Glutamatergic neuron (in vitro differentiated cells): ENCODE measurements at regions not wholly inside any gene's neighbourhood (a gene's known extent, or its start where the extent isn't known, plus 50 kb on each side); places are given as distances from the start of the nearest gene placed in this dataset.
"Not testable (repeated sequence)": the region's sequence is repeated elsewhere in the genome, so short reads cannot be mapped to it uniquely, and the experiment has no call there.

Experiments
- DNase-seq: peaks from one replicate; pipeline ENCODE4 v3.0.0; 2022
- H3K27ac Mint-ChIP-seq: one replicate; pipeline ENCODE4 v1.8.0; 2020; ENCODE audit warnings: mild to moderate bottlenecking, mixed read lengths, inconsistent platforms; ENCODE audit not compliant: unreplicated experiment
- H3K27me3 Mint-ChIP-seq: one replicate; pipeline ENCODE4 v1.8.0; 2020; ENCODE audit warnings: mild to moderate bottlenecking, moderate library complexity, mixed read lengths, inconsistent platforms; ENCODE audit not compliant: unreplicated experiment
- H3K36me3 Mint-ChIP-seq: one replicate; pipeline ENCODE4 v1.8.0; 2020; ENCODE audit warnings: mild to moderate bottlenecking, mixed read lengths, inconsistent platforms; ENCODE audit not compliant: unreplicated experiment
- H3K4me1 Mint-ChIP-seq: one replicate; pipeline ENCODE4 v1.8.0; 2020; ENCODE audit warnings: mild to moderate bottlenecking, low read depth, mixed read lengths, inconsistent platforms; ENCODE audit not compliant: unreplicated experiment
- H3K4me3 Mint-ChIP-seq: one replicate; pipeline ENCODE4 v1.8.0; 2020; ENCODE audit warnings: mild to moderate bottlenecking, mixed read lengths, inconsistent platforms; ENCODE audit not compliant: unreplicated experiment
- H3K9me3 Mint-ChIP-seq: one replicate; pipeline ENCODE4 v1.8.0; 2020; ENCODE audit warnings: mild to moderate bottlenecking, moderate library complexity, mixed read lengths, inconsistent platforms; ENCODE audit not compliant: unreplicated experiment
- TF ChIP-seq, protein P1 (sequence below): fragments of 200-600 bp; sonication (generic); IDR thresholded peaks from one replicate; pipeline ENCODE4 v1.5.0; 2021; ENCODE audit not compliant: partially characterized antibody, unreplicated experiment

GRCh38 chr22:49454726-49455125 lies 372.9 kb downstream of the BRD1 start:
- no peaks in the 10 kb centered on the region for H3K27me3 Mint-ChIP-seq
- no peak for DNase-seq
- TF ChIP-seq, protein P1, sequence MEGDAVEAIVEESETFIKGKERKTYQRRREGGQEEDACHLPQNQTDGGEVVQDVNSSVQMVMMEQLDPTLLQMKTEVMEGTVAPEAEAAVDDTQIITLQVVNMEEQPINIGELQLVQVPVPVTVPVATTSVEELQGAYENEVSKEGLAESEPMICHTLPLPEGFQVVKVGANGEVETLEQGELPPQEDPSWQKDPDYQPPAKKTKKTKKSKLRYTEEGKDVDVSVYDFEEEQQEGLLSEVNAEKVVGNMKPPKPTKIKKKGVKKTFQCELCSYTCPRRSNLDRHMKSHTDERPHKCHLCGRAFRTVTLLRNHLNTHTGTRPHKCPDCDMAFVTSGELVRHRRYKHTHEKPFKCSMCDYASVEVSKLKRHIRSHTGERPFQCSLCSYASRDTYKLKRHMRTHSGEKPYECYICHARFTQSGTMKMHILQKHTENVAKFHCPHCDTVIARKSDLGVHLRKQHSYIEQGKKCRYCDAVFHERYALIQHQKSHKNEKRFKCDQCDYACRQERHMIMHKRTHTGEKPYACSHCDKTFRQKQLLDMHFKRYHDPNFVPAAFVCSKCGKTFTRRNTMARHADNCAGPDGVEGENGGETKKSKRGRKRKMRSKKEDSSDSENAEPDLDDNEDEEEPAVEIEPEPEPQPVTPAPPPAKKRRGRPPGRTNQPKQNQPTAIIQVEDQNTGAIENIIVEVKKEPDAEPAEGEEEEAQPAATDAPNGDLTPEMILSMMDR: no peak
- peaks cover 22% of the 10 kb centered on the region for H3K9me3 Mint-ChIP-seq
- no peak overlapping the region for H3K4me3 Mint-ChIP-seq
- H3K4me1 Mint-ChIP-seq: no peaks in the 10 kb centered on the region
- H3K36me3 Mint-ChIP-seq: peaks cover 34% of the 10 kb centered on the region
- no peak overlapping the region for H3K27ac Mint-ChIP-seq

- no peaks in the 10 kb centered on the region for H3K4me1 Mint-ChIP-seq
- H3K4me3 Mint-ChIP-seq: no peak overlapping the region
- no peak overlapping the region for H3K27ac Mint-ChIP-seq
- TF ChIP-seq, protein P1: no peak
- peaks cover 20% of the 10 kb centered on the region for H3K9me3 Mint-ChIP-seq
- peaks cover 2% of the 10 kb centered on the region for H3K27me3 Mint-ChIP-seq
- peaks cover 36% of the 10 kb centered on the region for H3K36me3 Mint-ChIP-seq
- DNase-seq: no peak
Observed at GRCh38 chr22:49453771-49454170, 373.9 kb downstream of the BRD1 start.

GRCh38 chr22:49453019-49453418 lies 374.7 kb downstream of the BRD1 start:
- not testable (repeated sequence) for H3K4me3 Mint-ChIP-seq, H3K4me1 Mint-ChIP-seq, DNase-seq, H3K27me3 Mint-ChIP-seq, H3K27ac Mint-ChIP-seq
- H3K9me3 Mint-ChIP-seq: peaks cover 18% of the 10 kb centered on the region
- peaks cover 30% of the 10 kb centered on the region for H3K36me3 Mint-ChIP-seq

- Mint-ChIP-seq H3K27me3 (peaks cover 2% of the 10 kb centered on the region), H3K9me3 (peaks cover 19% of the 10 kb centered on the region), H3K36me3 (peaks cover 30% of the 10 kb centered on the region), H3K4me3 (no peak overlapping the region), H3K4me1 (no peaks in the 10 kb centered on the region), H3K27ac (no peak overlapping the region)
- TF ChIP-seq, protein P1: no peak
- no peak for DNase-seq
Observed at GRCh38 chr22:49452362-49452946, 375.2 kb downstream of the BRD1 start.

GRCh38 chr22:49451070-49451840 lies 376.4 kb downstream of the BRD1 start:
- TF ChIP-seq, protein P1: no peak
- Mint-ChIP-seq H3K9me3 (peaks cover 25% of the 10 kb centered on the region), H3K27ac (no peak overlapping the region), H3K36me3 (peaks cover 28% of the 10 kb centered on the region), H3K4me1 (no peaks in the 10 kb centered on the region), H3K27me3 (peaks cover 5% of the 10 kb centered on the region), H3K4me3 (no peak overlapping the region)
- DNase-seq: no peak
